ENCODE measurements at regions not wholly inside any gene's neighbourhood (a gene's known extent, or its start where the extent isn't known, plus 50 kb on each side); places are given as distances from the start of the nearest gene placed in this dataset.

GRCh38 chr10:129090618-129091366 lies 376.2 kb upstream of the MGMT start:
- ChIA-PET CTCF (ENCODE audit: low intra/inter-chr PET ratio) (no interaction called here), POLR2A (no interaction called here)
- ATAC-seq (no peak), DNase-seq (ENCODE audit: extremely low read depth in 1 of 4, low spot score in 3 of 4) (no peak), FAIRE-seq (no peak)
- H3K27ac ChIP-seq (ENCODE audit: extremely low read depth, low read depth, low read length): no peak overlapping the region
- no peaks in the 10 kb centered on the region for H3K9me1 ChIP-seq (ENCODE audit: control insufficient read depth, insufficient read depth, low read length)
- H3K4me2 ChIP-seq (ENCODE audit: insufficient read depth, low read length): no peak overlapping the region
- H3K79me2 ChIP-seq (ENCODE audit: control insufficient read depth, insufficient read depth, low read length): no peaks in the 10 kb centered on the region
- H4K20me1 ChIP-seq (replicated peaks; ENCODE audit: control insufficient read depth, insufficient read depth, low read length): no peaks in the 10 kb centered on the region
- no peak overlapping the region for H3K9ac ChIP-seq (ENCODE audit: insufficient read depth in 1 of 2, low read depth in 2 of 2, low read length in 2 of 2)
- intact Hi-C loops (cut with micrococcal nuclease): no loop called here
- whole genome bisulfite sequencing (ENCODE audit: insufficient coverage, low coverage, missing lambda C conversion rate): 0% methylated on average over 5 of the region's 6 CpGs
- H3K9me3 ChIP-seq (replicated peaks; ENCODE audit: control insufficient read depth, insufficient read depth, low read depth, low read length): no peaks in the 10 kb centered on the region
- H3K27me3 ChIP-seq (ENCODE audit: control insufficient read depth in 2 of 2, insufficient read depth in 2 of 2, low read length in 2 of 2): peaks cover 0 to 4% of the 10 kb centered on the region in 2 experiments; a peak in 1 of 5 replicates
- no peaks in the 10 kb centered on the region for H3K4me1 ChIP-seq (replicated peaks in 1 of 2; ENCODE audit: control insufficient read depth in 2 of 2, insufficient read depth in 2 of 2, low read length in 2 of 2)
- no peak overlapping the region for H3K4me3 ChIP-seq
- in situ Hi-C loops (cut with MboI): loop anchor here (5.0 kb wide), 1 partner anchor 57 kb away; no protein-coding TSS in a partner anchor
- no peak overlapping the region for H2AFZ ChIP-seq (ENCODE audit: low read depth, low read length)
- no TSS peak for BruUV-seq (replicated peaks)
- TF ChIP-seq MAFK (IDR thresholded peaks at IDR 0.05; ENCODE audit: low read length) (no peak), CEBPB (tag; IDR thresholded peaks at IDR 0.05) (0 out of 2 replicates have a peak, but pooled peaks have one; percentile 13)
- H3K36me3 ChIP-seq (ENCODE audit: control insufficient read depth, insufficient read depth, low read length): no peaks in the 10 kb centered on the region

- no peak for DNase-seq (ENCODE audit: extremely low read depth in 1 of 4, low spot score in 3 of 4)
- 0% methylated on average over 4 of the region's 8 CpGs for WGBS (ENCODE audit: insufficient coverage, low coverage, missing lambda C conversion rate)
- TF ChIP-seq TSHZ1 (CRISPR knock-in tag; IDR thresholded peaks at IDR 0.05): no peak
- CTCF ChIA-PET (ENCODE audit: low intra/inter-chr PET ratio): no interaction called here
- H4K20me1 ChIP-seq (replicated peaks; ENCODE audit: control insufficient read depth, insufficient read depth, low read length): no peaks in the 10 kb centered on the region; the same call in 1 of the 2 replicates
- no peak for FAIRE-seq
- H3K36me3 ChIP-seq (ENCODE audit: control insufficient read depth, insufficient read depth, low read length): no peaks in the 10 kb centered on the region
- no peak overlapping the region for H3K9ac ChIP-seq (ENCODE audit: insufficient read depth in 1 of 2, low read depth in 2 of 2, low read length in 2 of 2)
- ATAC-seq: no peak
- intact Hi-C loops (cut with micrococcal nuclease): no loop called here
- no peak overlapping the region for H3K4me3 ChIP-seq
- no peak overlapping the region for H3K27ac ChIP-seq (ENCODE audit: extremely low read depth, low read depth, low read length)
- H3K27me3 ChIP-seq (ENCODE audit: control insufficient read depth in 2 of 2, insufficient read depth in 2 of 2, low read length in 2 of 2): peaks cover 0 to 4% of the 10 kb centered on the region in 2 experiments; a peak in 2 of 5 replicates
- no TSS peak for BruUV-seq (replicated peaks)
- no peak overlapping the region for H2AFZ ChIP-seq (ENCODE audit: low read depth, low read length)
- no peaks in the 10 kb centered on the region for H3K79me2 ChIP-seq (ENCODE audit: control insufficient read depth, insufficient read depth, low read length)
- no peak overlapping the region for H3K4me2 ChIP-seq (ENCODE audit: insufficient read depth, low read length)
- in situ Hi-C loops (cut with MboI): loop anchor here (5.0 kb wide), 1 partner anchor 54 kb away; no protein-coding TSS in a partner anchor
- no peaks in the 10 kb centered on the region for H3K9me1 ChIP-seq (ENCODE audit: control insufficient read depth, insufficient read depth, low read length)
- POLR2A ChIA-PET: no interaction called here
- H3K9me3 ChIP-seq (replicated peaks; ENCODE audit: control insufficient read depth, insufficient read depth, low read depth, low read length): no peaks in the 10 kb centered on the region
- H3K4me1 ChIP-seq (replicated peaks in 1 of 2; ENCODE audit: control insufficient read depth in 2 of 2, insufficient read depth in 2 of 2, low read length in 2 of 2): no peaks in the 10 kb centered on the region
Measured at GRCh38 chr10:129093641-129094040, 373.4 kb upstream of the MGMT start.

Measured in K562 (cell line).